ENCODE measurements at regions not wholly inside any gene's neighbourhood (a gene's known extent, or its start where the extent isn't known, plus 50 kb on each side); places are given as distances from the start of the nearest gene placed in this dataset.

DNA sequence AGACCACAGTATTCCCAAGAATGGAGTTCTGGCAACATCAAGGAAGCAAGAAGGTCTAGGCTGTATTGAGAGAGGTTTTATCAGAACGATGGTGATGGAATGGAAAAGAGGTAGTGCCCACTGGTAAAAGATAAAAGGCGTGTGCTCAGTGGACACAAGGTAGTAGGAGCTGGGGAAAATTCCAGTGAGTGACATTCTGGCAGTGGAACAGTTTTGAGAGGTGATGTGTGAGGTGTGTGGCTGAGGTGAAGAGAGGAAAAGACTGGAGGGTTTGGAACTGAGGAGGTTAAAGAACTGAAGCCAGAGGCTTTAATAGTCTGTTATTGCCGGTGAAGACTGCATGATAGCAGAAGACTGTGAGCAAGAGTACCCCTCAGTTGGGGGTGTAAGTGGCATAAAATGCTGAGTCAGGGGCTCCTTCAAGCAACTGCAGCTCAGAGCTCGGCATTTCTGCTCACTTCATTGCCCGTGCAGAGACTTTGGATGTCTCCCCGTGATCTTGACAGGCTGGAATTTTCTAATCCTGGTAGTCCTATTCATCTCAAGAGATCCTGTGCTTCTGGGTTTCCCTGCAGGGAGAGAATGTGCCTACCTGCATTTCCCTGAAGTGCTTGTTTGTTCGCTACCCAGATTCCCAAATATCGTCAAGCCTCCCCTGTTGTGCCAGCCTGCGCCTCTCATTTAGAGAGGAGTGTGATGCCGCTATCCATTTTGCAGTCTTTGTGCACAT, 191.0 kb downstream of the SATB1 start:
- TF ChIP-seq, protein P1, sequence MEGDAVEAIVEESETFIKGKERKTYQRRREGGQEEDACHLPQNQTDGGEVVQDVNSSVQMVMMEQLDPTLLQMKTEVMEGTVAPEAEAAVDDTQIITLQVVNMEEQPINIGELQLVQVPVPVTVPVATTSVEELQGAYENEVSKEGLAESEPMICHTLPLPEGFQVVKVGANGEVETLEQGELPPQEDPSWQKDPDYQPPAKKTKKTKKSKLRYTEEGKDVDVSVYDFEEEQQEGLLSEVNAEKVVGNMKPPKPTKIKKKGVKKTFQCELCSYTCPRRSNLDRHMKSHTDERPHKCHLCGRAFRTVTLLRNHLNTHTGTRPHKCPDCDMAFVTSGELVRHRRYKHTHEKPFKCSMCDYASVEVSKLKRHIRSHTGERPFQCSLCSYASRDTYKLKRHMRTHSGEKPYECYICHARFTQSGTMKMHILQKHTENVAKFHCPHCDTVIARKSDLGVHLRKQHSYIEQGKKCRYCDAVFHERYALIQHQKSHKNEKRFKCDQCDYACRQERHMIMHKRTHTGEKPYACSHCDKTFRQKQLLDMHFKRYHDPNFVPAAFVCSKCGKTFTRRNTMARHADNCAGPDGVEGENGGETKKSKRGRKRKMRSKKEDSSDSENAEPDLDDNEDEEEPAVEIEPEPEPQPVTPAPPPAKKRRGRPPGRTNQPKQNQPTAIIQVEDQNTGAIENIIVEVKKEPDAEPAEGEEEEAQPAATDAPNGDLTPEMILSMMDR (IDR thresholded peaks at IDR 0.05), result no peak
- TF ChIP-seq POLR2A (IDR thresholded peaks at IDR 0.05) (no peak), EP300 (IDR thresholded peaks at IDR 0.05) (no peak)

Measured in ovary (tissue), 3 donors.